OCI-LY3 (cell line): ENCODE measurements at regions not wholly inside any gene's neighbourhood (a gene's known extent, or its start where the extent isn't known, plus 50 kb on each side); places are given as distances from the start of the nearest gene placed in this dataset.

Experiments
- H2AFZ ChIP-seq: fragments of 200-600, 300-600 bp; shearing (Covaris generic); 2 replicates; pipeline ENCODE4 v1.6.0; 2014; ENCODE audit warnings: antibody characterized with exemption, low read depth, low read length
- H3K27ac ChIP-seq: fragments of 200-600, 300-600 bp; sonication (generic); 2 replicates; pipeline ENCODE4 v1.5.1; 2014; ENCODE audit warnings: mild to moderate bottlenecking, low read length, moderate library complexity, mixed read lengths
- H3K27me3 ChIP-seq: fragments of 200-600, 300-600 bp; sonication (generic); 2 replicates; pipeline ENCODE4 v1.6.1; 2014; ENCODE audit warnings: low read depth, low read length, mixed read lengths
- H3K36me3 ChIP-seq: fragments of 200-600, 300-600 bp; sonication (generic); replicated peaks from 2 replicates; pipeline ENCODE3; 2014; ENCODE audit warnings: low read depth, low read length, mixed read lengths
- H3K4me1 ChIP-seq: fragments of 300-600, 200-600 bp; sonication (generic); 2 replicates; pipeline ENCODE4 v1.6.1; 2014; ENCODE audit warnings: low read length, mixed read lengths
- H3K4me2 ChIP-seq: fragments of 200-600, 300-600 bp; sonication (generic); 2 replicates; pipeline ENCODE4 v1.6.1; 2014; ENCODE audit warnings: low read length, mixed read lengths
- H3K4me3 ChIP-seq: fragments of 300-600, 200-600 bp; sonication (generic); 2 replicates; pipeline ENCODE4 v1.5.1; 2014; ENCODE audit warnings: antibody characterized with exemption, mild to moderate bottlenecking, low read length, moderate library complexity
- H3K79me2 ChIP-seq: fragments of 300-600, 200-600 bp; shearing (Covaris generic); 2 replicates; pipeline ENCODE4 v1.6.1; 2014; ENCODE audit warnings: mild to moderate bottlenecking, low read length, mixed read lengths
- H3K9ac ChIP-seq: fragments of 300-600, 200-600 bp; shearing (Covaris generic); 2 replicates; pipeline ENCODE4 v1.6.0; 2014; ENCODE audit warnings: mild to moderate bottlenecking, low read length, moderate library complexity
- H3K9me3 ChIP-seq: fragments of 200-600, 300-600 bp; shearing (Covaris generic); 2 replicates; pipeline ENCODE4 v1.6.1; 2014; ENCODE audit warnings: low read length, mixed read lengths; ENCODE audit not compliant: insufficient read depth
- H4K20me1 ChIP-seq: fragments of 200-600, 300-600 bp; sonication (generic); 2 replicates; pipeline ENCODE4 v1.6.1; 2016; ENCODE audit warnings: low read length, mixed read lengths; ENCODE audit not compliant: insufficient read depth
- CTCF ChIP-seq: fragments of 200-600, 300-600 bp; sonication (generic); IDR thresholded peaks from 2 replicates; pipeline ENCODE4 v1.5.1; 2014; ENCODE audit warnings: antibody characterized with exemption, low read length, low read depth
- EZH2phosphoT487 ChIP-seq: fragments of 200-600 bp; shearing (Covaris generic); IDR thresholded peaks from 2 replicates; pipeline ENCODE4 v1.6.1; 2018; ENCODE audit warnings: antibody characterized with exemption, mixed run types, low read depth

- no peak overlapping the region for H3K27ac ChIP-seq
- H3K36me3 ChIP-seq: no peaks in the 10 kb centered on the region
- no peak for TF ChIP-seq CTCF
- no peak for TF ChIP-seq EZH2phosphoT487
- H3K79me2 ChIP-seq: no peaks in the 10 kb centered on the region
- no peak overlapping the region for H2AFZ ChIP-seq
- no peaks in the 10 kb centered on the region for H3K27me3 ChIP-seq
- H3K4me3 ChIP-seq: no peak overlapping the region
- no peaks in the 10 kb centered on the region for H4K20me1 ChIP-seq
- no peaks in the 10 kb centered on the region for H3K9me3 ChIP-seq
- no peak overlapping the region for H3K4me2 ChIP-seq
- H3K9ac ChIP-seq: no peak overlapping the region
- peaks cover 9% of the 10 kb centered on the region for H3K4me1 ChIP-seq
Measured at GRCh38 chrX:110435196-110435595, 76.5 kb downstream of the RTL9 start.

- Histone ChIP-seq H3K27ac (no peak overlapping the region), H3K27me3 (no peaks in the 10 kb centered on the region), H3K36me3 (no peaks in the 10 kb centered on the region), H2AFZ (no peak overlapping the region), H3K4me3 (no peak overlapping the region), H3K9ac (no peak overlapping the region), H3K79me2 (no peaks in the 10 kb centered on the region), H3K4me2 (no peak overlapping the region), H3K4me1 (peaks cover 6% of the 10 kb centered on the region; the same call in 1 of the 2 replicates), H3K9me3 (no peaks in the 10 kb centered on the region), H4K20me1 (no peaks in the 10 kb centered on the region)
- TF ChIP-seq EZH2phosphoT487: no peak
- TF ChIP-seq CTCF: no peak
Measured at GRCh38 chrX:110436523-110436922, 77.9 kb downstream of the RTL9 start.

- Histone ChIP-seq H4K20me1 (no peaks in the 10 kb centered on the region), H3K9me3 (no peaks in the 10 kb centered on the region), H3K36me3 (no peaks in the 10 kb centered on the region), H3K4me1 (peaks cover 6% of the 10 kb centered on the region; the same call in 1 of the 2 replicates), H3K9ac (no peak overlapping the region), H3K4me3 (no peak overlapping the region), H3K4me2 (no peak overlapping the region), H2AFZ (no peak overlapping the region), H3K79me2 (no peaks in the 10 kb centered on the region), H3K27ac (no peak overlapping the region), H3K27me3 (no peaks in the 10 kb centered on the region)
- no peak for TF ChIP-seq CTCF
- TF ChIP-seq EZH2phosphoT487: no peak
Measured at GRCh38 chrX:110437686-110438085, 79.0 kb downstream of the RTL9 start.

GRCh38 chrX:110440016-110440805, 81.6 kb downstream of the RTL9 start:
- Histone ChIP-seq H3K27me3 (peaks cover 9% of the 10 kb centered on the region; the same call in 1 of the 2 replicates), H2AFZ (no peak overlapping the region), H3K79me2 (no peaks in the 10 kb centered on the region), H3K4me1 (peaks cover 6% of the 10 kb centered on the region; the same call in 1 of the 2 replicates), H3K4me3 (no peak overlapping the region), H3K27ac (no peak overlapping the region), H3K9ac (no peak overlapping the region), H4K20me1 (no peaks in the 10 kb centered on the region), H3K36me3 (no peaks in the 10 kb centered on the region), H3K9me3 (no peaks in the 10 kb centered on the region), H3K4me2 (no peak overlapping the region)
- TF ChIP-seq CTCF (no peak), EZH2phosphoT487 (no peak)
